ENCODE measurements at regions not wholly inside any gene's neighbourhood (a gene's known extent, or its start where the extent isn't known, plus 50 kb on each side); places are given as distances from the start of the nearest gene placed in this dataset.

- no peak for TF ChIP-seq CTCF (IDR thresholded peaks at IDR 0.05)
- no peak for TF ChIP-seq POLR2A (IDR thresholded peaks at IDR 0.05)
These were observed 204.7 kb downstream of the FGFR2 start for GRCh38 chr10:121393522-121393921.
